Lower leg skin (tissue), 4 donors: ENCODE measurements at regions not wholly inside any gene's neighbourhood (a gene's known extent, or its start where the extent isn't known, plus 50 kb on each side); places are given as distances from the start of the nearest gene placed in this dataset.

Experiments used
- DNase-seq, 2 donors: peaks; one replicate each; pipeline ENCODE4 v3.0.0-alpha.2; 2019; ENCODE audit warnings: low spot score in 2 of 2
- H3K4me3 ChIP-seq: fragments of 200-600 bp; sonication (generic); 2 replicates; pipeline ENCODE4 v1.5.1; 2017; ENCODE audit warnings: mild to moderate bottlenecking, low read depth; ENCODE audit not compliant: poor library complexity, severe bottlenecking
- POLR2A ChIP-seq, 2 donors: fragments of 450-650 bp; IDR thresholded peaks; one replicate each; pipeline ENCODE4 v1.6.1; 2016 to 2017; ENCODE audit warnings: antibody characterized with exemption in 2 of 2, mild to moderate bottlenecking in 1 of 2, moderate library complexity in 1 of 2
- WGBS, 2 donors: methylation state at CpG; one replicate each; pipeline ENCODE4 v1.1.5; 2018; 5-methylcytosine and 5-hydroxymethylcytosine counted together
- intact Hi-C: fragments of 100-400 bp; cut with DNase I; formaldehyde crosslinking; loops from one replicate; pipeline ENCODE4 v1.15.0; 2023; ENCODE audit warnings: low total_unique reads
- TF ChIP-seq, protein P1 (sequence below), 3 donors: fragments of 450-650 bp; IDR thresholded peaks; one replicate each; pipeline ENCODE4 v1.5.1; 2016; ENCODE audit warnings: antibody characterized with exemption in 3 of 3, mild to moderate bottlenecking in 3 of 3, moderate library complexity in 2 of 3

DNA sequence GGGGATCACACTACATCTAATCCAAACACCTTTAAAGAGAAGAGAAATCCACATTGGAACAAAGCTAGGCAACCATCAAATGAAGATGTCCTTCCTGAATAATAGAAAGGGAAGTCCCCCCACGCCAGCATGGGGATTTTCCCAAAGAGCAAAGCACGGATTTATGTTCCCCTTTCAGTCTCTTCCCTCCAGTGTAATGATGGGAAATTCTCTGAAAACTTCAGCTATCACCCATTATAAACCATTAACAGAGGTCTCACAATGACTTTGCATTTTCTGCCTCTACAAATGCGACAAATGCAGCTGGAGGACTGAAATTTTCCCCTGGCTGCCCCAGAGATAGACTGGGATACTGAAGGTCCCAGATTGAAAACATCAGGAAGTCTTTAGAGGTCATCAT is 368.7 kb downstream of the EFNA5 start:
- intact Hi-C loops: no loop called here
- 77 to 90% methylated on average over 3 of the region's 3 CpGs for WGBS, 2 donors
- TF ChIP-seq, protein P1, sequence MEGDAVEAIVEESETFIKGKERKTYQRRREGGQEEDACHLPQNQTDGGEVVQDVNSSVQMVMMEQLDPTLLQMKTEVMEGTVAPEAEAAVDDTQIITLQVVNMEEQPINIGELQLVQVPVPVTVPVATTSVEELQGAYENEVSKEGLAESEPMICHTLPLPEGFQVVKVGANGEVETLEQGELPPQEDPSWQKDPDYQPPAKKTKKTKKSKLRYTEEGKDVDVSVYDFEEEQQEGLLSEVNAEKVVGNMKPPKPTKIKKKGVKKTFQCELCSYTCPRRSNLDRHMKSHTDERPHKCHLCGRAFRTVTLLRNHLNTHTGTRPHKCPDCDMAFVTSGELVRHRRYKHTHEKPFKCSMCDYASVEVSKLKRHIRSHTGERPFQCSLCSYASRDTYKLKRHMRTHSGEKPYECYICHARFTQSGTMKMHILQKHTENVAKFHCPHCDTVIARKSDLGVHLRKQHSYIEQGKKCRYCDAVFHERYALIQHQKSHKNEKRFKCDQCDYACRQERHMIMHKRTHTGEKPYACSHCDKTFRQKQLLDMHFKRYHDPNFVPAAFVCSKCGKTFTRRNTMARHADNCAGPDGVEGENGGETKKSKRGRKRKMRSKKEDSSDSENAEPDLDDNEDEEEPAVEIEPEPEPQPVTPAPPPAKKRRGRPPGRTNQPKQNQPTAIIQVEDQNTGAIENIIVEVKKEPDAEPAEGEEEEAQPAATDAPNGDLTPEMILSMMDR (IDR thresholded peaks at IDR 0.05): no peak
- TF ChIP-seq POLR2A (IDR thresholded peaks at IDR 0.05): no peak
- no peak overlapping the region for H3K4me3 ChIP-seq
- DNase-seq: no peak

DNA sequence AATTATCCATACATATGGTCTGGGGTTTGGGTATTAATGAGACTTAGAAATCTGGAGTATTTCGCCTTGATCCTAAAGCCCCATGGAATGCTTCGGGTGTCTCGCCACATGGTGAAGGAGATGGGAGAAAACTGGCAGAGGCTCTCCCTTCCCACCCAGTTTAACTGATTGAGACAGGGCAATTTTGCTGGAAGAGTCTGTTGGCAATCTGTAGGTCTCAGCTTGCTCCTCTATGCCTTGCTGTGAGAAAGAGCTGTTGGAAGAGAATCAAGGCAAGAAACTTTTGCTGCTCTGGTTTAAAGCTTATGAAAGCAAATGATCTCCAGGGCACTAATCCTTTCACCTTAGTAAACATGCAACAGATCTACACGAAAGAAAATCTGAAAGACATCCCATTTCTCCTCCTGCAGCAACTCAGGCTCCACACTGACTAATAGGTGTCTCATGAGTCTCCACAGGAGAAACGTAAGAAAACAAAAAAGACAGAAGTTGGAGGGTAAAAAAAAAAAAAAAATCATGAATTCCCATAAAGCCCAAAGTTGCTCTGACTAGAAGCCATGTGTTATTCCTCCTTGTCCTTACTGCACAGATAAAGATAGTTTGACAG is 369.9 kb downstream of the EFNA5 start:
- WGBS, 2 donors: 47 to 59% methylated on average over 5 of the region's 5 CpGs
- no peak overlapping the region for H3K4me3 ChIP-seq
- intact Hi-C loops: no loop called here
- DNase-seq: no peak
- TF ChIP-seq, protein P1 (IDR thresholded peaks at IDR 0.05): no peak
- no peak for TF ChIP-seq POLR2A (IDR thresholded peaks at IDR 0.05)

DNA sequence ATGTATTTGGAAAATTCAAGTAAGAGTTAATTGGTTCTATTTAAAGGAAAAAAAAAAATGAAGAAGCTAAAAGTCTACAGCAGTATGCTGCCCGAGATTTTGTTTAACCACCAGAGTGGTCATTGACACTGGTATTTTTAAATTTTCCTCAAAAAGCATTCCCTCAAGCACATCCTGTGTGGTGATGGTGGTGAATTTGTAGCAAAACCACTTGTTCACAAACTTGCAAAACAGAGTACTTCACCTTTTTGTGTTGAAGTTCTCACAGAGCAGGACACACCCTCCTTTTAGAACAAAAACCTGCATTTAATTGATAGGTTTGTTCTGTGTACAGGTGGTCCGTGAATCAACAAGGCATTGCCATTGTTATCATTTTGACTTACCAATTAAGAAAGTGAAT is 374.2 kb downstream of the EFNA5 start:
- no peak for DNase-seq
- intact Hi-C loops: no loop called here
- 68 to 70% methylated on average over 2 of the region's 2 CpGs for WGBS, 2 donors
- no peak overlapping the region for H3K4me3 ChIP-seq
- TF ChIP-seq POLR2A (IDR thresholded peaks at IDR 0.05): no peak
- TF ChIP-seq, protein P1 (IDR thresholded peaks at IDR 0.05): no peak

DNA sequence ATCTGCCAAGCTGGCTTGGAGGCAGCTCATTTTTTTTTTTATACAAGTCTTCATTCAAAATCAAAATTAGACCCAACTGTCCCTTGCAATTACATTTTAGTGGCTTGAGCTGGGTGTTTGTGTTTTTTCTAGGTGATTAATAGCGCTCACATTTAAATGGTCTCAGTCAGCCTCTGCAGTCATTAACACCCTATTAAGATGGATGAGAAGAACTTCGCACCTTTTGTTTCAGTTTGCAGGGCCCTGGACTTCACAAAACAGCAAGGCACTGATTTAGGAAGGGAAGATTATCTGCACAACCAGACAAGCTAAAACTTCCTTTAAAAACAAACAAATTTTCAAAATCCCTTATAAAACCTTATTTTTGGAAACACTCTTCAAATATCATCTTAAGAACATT is 374.8 kb downstream of the EFNA5 start:
- WGBS, 2 donors: 62 to 82% methylated on average over 2 of the region's 2 CpGs
- intact Hi-C loops: no loop called here
- TF ChIP-seq, protein P1 (IDR thresholded peaks at IDR 0.05): no peak
- TF ChIP-seq POLR2A (IDR thresholded peaks at IDR 0.05): no peak
- no peak for DNase-seq
- no peak overlapping the region for H3K4me3 ChIP-seq

DNA sequence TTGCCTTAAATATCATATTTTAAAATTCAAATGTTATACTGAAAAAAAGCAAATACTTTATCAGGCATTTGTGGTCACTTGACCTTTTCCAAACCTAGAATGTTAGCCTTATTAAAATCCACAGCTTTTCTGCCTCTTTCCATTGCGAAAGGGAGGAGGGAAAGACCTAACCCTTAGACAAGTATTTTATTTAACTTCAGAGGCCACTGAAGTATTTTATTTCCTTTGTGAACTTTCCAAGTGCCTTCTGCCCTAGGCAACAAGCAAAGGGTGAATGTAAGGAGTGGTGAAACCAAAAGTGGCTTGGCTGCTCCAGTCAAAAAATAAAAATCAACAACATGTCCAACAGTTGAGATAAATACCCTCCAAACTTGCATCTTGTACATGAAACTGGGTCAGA is 376.1 kb downstream of the EFNA5 start:
- intact Hi-C loops: no loop called here
- no peak for DNase-seq
- TF ChIP-seq, protein P1 (IDR thresholded peaks at IDR 0.05): no peak
- TF ChIP-seq POLR2A (IDR thresholded peaks at IDR 0.05): no peak
- H3K4me3 ChIP-seq: no peak overlapping the region
- WGBS, 2 donors: 62 to 70% methylated on average over 1 of the region's 1 CpG

DNA sequence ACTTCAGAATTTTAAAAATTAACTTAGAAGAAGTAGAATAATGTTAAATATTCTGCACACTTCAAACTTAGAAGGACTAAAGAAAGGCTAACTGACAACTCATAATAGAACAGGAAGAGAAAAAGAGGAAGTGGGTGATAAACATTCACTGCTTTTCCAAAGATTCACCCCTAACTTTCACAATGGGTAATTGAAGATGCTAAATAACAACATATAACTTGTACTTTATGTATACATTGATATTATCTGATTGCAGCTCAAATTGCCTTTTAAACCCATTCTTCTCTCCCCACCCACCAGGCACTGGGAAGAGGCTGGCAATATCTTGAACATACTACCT is 376.6 kb downstream of the EFNA5 start:
- no peak overlapping the region for H3K4me3 ChIP-seq
- intact Hi-C loops: no loop called here
- TF ChIP-seq, protein P1 (IDR thresholded peaks at IDR 0.05): no peak
- TF ChIP-seq POLR2A (IDR thresholded peaks at IDR 0.05): no peak
- no peak for DNase-seq
